ENCODE measurements at regions not wholly inside any gene's neighbourhood (a gene's known extent, or its start where the extent isn't known, plus 50 kb on each side); places are given as distances from the start of the nearest gene placed in this dataset.

DNA sequence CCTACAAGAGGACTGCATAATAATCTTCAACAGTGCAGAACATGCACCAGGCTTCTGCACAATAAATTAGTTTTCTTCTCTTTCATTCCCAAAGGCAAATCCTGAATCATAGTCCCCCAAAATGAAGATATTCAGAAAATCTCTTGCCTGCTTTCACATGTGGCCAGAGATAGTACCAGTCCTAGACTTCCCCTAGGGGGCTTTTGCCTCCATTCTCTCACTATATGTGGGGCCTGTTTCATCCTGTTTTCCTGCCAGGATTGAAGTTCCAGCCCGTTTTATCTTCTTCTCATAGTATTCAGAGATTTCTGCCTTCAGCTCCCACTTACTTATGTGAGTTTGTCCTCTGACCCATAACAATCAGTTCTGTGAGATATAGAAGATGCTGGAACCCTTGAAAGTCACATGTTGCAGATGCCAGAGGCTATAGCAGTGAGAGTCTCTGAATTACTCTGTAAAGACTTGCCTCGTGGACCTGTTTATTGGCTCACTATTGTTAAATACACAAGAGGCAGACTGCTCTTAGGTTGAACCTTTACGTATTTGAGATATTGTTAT is 421.9 kb upstream of the PCDH9 start:
- no peak for DNase-seq (ENCODE audit: low read depth in 1 of 2, low spot score in 2 of 2)

More for the DNA sequence above, 421.9 kb upstream of the PCDH9 start:
- Histone ChIP-seq H3K9me3 (ENCODE audit: insufficient read depth in 2 of 2, low read depth in 1 of 2, low read length in 1 of 2) (no peaks in the 10 kb centered on the region), H2BK120ac (replicated peaks; ENCODE audit: low read depth, low read length) (no peak overlapping the region), H3K79me1 (ENCODE audit: low read depth, low read length) (no peaks in the 10 kb centered on the region), H2BK20ac (ENCODE audit: low read length) (no peak overlapping the region), H2BK12ac (ENCODE audit: low read depth, low read length) (no peak overlapping the region), H2AFZ (ENCODE audit: low read length) (no peak overlapping the region; the same call in 1 of the 2 replicates), H2AK5ac (ENCODE audit: low read depth, low read length) (no peak overlapping the region), H2BK15ac (ENCODE audit: low read length) (no peak overlapping the region), H3K79me2 (ENCODE audit: control insufficient read depth in 1 of 2, insufficient read depth in 2 of 2, low read length in 2 of 2) (no peaks in the 10 kb centered on the region), H4K20me1 (replicated peaks in 1 of 2; ENCODE audit: control insufficient read depth in 1 of 2, insufficient read depth in 2 of 2, low read length in 2 of 2) (no peaks in the 10 kb centered on the region), H4K91ac (replicated peaks; ENCODE audit: insufficient read length, low read length) (no peak overlapping the region), H3K36me3 (ENCODE audit: control insufficient read depth in 2 of 4, insufficient read depth in 4 of 4, low read length in 3 of 4) (no peaks in the 10 kb centered on the region), H3K27me3 (replicated peaks in 1 of 4; ENCODE audit: control insufficient read depth in 3 of 4, extremely low read depth in 1 of 4, insufficient read depth in 3 of 4, low read length in 3 of 4) (no peaks in the 10 kb centered on the region), H3K18ac (ENCODE audit: extremely low read depth, low read length) (no peak overlapping the region), H3K4me3 (ENCODE audit: extremely low read depth in 1 of 4, insufficient read depth in 2 of 4, low read depth in 3 of 4, low read length in 4 of 4) (no peak overlapping the region), H4K5ac (ENCODE audit: insufficient read length, low read depth, low read length) (no peak overlapping the region), H3K9ac (replicated peaks in 1 of 4; ENCODE audit: extremely low read depth in 1 of 4, low read depth in 3 of 4, low read length in 3 of 4) (no peak overlapping the region), H3K23ac (ENCODE audit: insufficient read length) (no peak overlapping the region), H3K27ac (ENCODE audit: low read depth, low read length) (no peak overlapping the region), H3K4me2 (ENCODE audit: insufficient read depth in 1 of 2, low read depth in 2 of 2, low read length in 2 of 2) (no peak overlapping the region), H4K8ac (ENCODE audit: extremely low read depth, insufficient read depth, low read length) (no peak overlapping the region), H3K4me1 (replicated peaks in 1 of 4; ENCODE audit: control insufficient read depth in 3 of 4, insufficient read depth in 4 of 4, low read length in 3 of 4) (no peaks in the 10 kb centered on the region), H3K23me2 (ENCODE audit: low read depth, low read length) (no peaks in the 10 kb centered on the region), H3K14ac (ENCODE audit: insufficient read length) (no peak overlapping the region), H3K4ac (replicated peaks; ENCODE audit: insufficient read length, low read depth, low read length) (no peak overlapping the region), H3K56ac (replicated peaks; ENCODE audit: insufficient read length, low read depth, low read length) (no peak overlapping the region), H2BK5ac (ENCODE audit: low read depth, low read length) (no peak overlapping the region)
- TF ChIP-seq JUN (IDR thresholded peaks at IDR 0.05; ENCODE audit: low read depth, low read length) (no peak), TEAD4 (IDR thresholded peaks at IDR 0.05; ENCODE audit: low read depth, low read length) (no peak), SUZ12 (IDR thresholded peaks at IDR 0.05; ENCODE audit: low read length) (no peak), MAFK (IDR thresholded peaks at IDR 0.05; ENCODE audit: low read depth, low read length) (no peak), EP300 (IDR thresholded peaks at IDR 0.05; ENCODE audit: borderline replicate concordance in 1 of 2, low read depth in 2 of 2, low read length in 2 of 2) (no peak), EGR1 (IDR thresholded peaks at IDR 0.05; ENCODE audit: borderline replicate concordance, low read depth, low read length) (no peak)
- TF ChIP-seq, protein P1, sequence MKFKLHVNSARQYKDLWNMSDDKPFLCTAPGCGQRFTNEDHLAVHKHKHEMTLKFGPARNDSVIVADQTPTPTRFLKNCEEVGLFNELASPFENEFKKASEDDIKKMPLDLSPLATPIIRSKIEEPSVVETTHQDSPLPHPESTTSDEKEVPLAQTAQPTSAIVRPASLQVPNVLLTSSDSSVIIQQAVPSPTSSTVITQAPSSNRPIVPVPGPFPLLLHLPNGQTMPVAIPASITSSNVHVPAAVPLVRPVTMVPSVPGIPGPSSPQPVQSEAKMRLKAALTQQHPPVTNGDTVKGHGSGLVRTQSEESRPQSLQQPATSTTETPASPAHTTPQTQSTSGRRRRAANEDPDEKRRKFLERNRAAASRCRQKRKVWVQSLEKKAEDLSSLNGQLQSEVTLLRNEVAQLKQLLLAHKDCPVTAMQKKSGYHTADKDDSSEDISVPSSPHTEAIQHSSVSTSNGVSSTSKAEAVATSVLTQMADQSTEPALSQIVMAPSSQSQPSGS (IDR thresholded peaks at IDR 0.05; ENCODE audit: low read length): no peak
- TF ChIP-seq, protein P2, sequence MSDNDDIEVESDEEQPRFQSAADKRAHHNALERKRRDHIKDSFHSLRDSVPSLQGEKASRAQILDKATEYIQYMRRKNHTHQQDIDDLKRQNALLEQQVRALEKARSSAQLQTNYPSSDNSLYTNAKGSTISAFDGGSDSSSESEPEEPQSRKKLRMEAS (IDR thresholded peaks at IDR 0.05): no peak
- TF ChIP-seq, protein P3, sequence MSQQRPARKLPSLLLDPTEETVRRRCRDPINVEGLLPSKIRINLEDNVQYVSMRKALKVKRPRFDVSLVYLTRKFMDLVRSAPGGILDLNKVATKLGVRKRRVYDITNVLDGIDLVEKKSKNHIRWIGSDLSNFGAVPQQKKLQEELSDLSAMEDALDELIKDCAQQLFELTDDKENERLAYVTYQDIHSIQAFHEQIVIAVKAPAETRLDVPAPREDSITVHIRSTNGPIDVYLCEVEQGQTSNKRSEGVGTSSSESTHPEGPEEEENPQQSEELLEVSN (IDR thresholded peaks at IDR 0.05): no peak
- TF ChIP-seq, protein P4, sequence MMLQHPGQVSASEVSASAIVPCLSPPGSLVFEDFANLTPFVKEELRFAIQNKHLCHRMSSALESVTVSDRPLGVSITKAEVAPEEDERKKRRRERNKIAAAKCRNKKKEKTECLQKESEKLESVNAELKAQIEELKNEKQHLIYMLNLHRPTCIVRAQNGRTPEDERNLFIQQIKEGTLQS (IDR thresholded peaks at IDR 0.05; ENCODE audit: insufficient read depth, low read depth, low read length): no peak
- ChIA-PET CTCF (ENCODE audit: partially characterized antibody) (interaction anchor here (1.2 kb wide), 1 partner anchor 189 kb away, joined by 3 read pairs; no protein-coding TSS in a partner anchor), POLR2A (ENCODE audit: partially characterized antibody) (no interaction called here)
- no peak for FAIRE-seq
- WGBS, 2 experiments (ENCODE audit: extremely low coverage in 1 of 2, insufficient coverage in 1 of 2, insufficient read length in 1 of 2, insufficient replicate concordance in 2 of 2, low coverage in 1 of 2, low lambda C conversion rate in 2 of 2, missing lambda C conversion rate in 1 of 2): 85% methylated on average over 3 of the region's 3 CpGs; no CpG with 5 or more reads in 1 of the 2 experiments

Measured in H1 (cell line).